GM18508 (cell line): ENCODE measurements at regions not wholly inside any gene's neighbourhood (a gene's known extent, or its start where the extent isn't known, plus 50 kb on each side); places are given as distances from the start of the nearest gene placed in this dataset.

Source experiments
- ATAC-seq: cut with Tn5 transposase; IDR thresholded peaks from one replicate; pipeline ENCODE4 v1.9.1; 2021; ENCODE audit warnings: moderate number of reproducible peaks; ENCODE audit not compliant: insufficient read depth, unreplicated experiment

DNA sequence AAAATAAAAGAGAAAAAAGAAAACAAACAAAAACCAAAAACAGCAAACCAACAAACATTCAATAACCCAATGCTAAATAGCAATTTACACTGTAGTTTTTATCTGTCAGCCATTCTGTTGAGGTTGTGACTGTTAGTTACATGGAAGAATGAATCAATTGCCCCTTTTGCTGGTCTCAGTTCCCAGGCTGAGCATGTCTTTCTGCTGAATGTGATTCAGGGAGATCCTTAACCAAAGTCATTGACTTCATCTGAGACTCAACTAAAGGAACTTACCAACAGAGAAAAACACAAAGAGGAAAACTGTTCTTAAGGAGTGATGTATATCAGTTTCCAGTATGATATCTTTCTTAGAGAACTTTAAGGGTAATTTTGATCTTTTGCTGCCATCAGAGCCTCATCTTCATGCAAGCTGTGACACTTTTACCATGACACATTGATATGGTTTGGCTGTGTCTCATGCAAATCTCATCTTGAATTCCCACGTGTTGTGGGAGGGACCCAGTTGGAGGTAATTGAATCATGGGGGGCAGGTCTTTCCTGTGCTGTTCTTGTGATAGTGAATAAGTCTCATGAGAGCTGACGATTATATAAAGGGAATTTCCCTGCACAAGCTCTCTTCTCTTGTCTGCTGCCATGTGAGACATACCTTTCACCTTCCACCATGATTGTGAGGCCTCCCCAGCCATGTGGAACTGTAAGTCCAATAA lies 469.8 kb downstream of the KIF20B start:
- no peak for ATAC-seq

DNA sequence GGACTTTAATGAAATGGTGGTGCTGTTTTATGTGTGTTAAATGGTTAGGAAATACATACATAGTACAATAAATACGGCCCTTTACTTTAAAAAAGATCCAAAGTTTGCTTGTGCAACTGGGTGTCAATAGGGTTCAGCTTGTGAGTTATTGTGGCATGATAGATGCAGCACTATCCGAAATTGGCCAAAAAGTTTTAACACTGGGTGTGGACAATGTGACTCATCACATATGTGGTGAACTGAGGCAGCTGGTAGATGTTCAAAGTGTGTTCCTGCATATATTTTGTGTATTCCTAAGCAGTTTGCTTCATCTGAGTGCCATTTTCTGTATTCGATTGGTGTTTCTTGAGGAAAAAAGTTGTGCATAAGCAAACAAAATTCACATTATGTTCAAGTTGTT lies 473.1 kb downstream of the KIF20B start:
- no peak for ATAC-seq

DNA sequence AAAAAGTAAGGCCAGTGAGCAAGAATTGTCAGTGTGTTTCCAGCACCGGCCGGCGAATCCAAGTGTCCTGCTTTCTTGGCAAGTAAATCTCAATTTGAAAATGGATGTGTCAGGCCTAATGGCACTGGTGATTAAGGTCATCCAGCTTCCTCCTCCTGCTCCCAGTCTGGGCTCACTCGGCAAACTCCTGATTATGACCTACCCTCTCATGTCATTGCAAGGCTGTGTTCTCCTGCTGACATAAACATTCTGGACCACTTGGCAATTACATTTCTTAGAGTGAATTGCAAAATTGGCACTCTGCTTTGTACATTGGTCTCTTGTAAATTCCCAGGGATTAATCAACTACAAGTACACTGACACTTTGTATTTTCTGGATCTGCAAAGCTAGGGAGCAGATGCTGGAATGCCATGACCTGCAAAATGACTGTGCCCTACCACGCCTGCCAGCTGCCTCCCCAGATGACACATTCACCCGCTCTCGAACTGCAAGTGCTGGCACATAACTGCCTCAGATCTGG lies 473.8 kb downstream of the KIF20B start:
- ATAC-seq, result no peak

DNA sequence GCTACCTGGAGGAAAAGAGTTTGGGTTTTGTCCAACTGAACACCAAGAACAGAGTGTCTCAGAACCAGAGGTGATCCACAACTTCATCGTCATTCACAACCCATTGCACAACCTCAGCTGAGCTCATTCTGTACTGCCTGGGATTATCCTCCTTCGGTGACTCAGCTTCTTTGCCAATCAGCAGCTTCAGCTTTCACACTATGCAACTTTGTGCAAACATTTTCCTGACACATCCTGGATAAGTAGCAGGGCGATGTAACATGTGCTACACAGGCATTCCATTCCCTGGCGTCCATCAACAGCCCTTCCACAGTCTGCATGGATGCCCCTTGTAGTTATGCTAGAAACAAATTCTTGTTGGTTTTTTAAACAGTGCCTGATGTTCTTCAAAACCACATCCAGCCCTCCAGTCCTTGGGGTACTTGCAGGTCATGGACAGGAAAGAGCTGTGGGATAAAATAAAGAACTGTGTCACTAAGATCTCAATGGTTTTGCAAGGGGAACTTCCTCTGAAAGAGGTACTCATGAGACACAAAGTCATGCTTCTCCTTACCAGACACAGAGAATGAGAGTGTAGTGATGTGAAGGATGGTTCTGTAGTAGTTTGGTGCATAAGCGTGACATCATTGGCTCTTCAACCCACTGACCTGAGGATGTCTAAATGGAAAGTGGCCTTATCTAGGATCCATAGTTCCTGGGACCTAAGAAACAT lies 478.5 kb downstream of the KIF20B start:
- no peak for ATAC-seq

DNA sequence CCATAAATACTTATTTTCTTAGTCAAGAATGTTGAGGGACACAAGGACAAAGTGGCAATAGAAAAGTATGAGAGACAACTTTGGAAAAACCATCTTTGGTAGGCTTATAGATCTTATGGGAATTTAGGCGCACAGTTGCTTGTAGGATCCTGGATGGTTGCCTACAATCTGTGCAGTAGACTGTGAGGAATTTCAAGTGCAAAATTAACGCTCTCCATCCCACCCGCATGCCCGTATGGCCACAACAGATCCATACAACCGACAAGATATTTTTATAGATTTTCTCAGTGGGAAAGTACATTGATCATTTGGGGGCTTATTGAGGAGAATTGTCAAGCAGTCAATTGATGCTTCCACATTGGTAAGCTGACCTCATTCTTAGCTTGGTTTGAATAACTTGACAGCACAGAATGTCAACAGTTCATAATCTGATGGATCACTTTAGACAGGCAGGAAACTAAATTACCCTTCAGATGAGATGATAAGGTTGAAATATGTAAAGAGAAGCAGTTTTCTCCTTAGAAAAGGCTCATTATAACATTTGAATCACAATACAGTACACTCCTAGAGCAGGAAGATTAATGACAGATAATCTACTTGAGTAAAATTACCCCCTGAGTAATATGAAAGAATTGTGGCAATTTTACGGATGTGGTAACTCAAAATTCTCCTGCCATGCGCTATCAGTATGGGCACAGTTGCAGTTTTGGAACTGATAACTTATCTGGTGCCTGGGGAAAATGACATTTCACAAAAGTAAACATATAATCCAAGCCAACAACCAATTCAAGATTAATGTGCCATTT lies 479.7 kb downstream of the KIF20B start:
- no peak for ATAC-seq

DNA sequence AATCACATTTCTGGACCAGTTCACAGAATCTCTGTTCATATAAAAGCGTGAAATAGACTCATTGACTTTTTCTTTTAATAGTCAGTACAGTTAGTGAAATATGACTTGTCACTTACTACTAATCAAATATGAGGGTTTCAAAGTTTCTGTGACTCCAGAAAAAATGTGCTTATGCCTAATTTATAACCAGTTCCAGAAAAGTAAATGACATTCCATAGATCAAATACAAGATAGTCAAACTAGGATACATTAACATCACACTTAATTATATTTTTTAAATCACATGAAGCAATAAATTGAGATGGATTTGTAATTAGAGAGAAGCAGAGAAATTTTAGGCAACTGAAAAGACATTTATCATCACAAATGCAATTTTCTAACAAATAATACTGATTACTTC lies 491.4 kb downstream of the KIF20B start:
- ATAC-seq, result no peak

DNA sequence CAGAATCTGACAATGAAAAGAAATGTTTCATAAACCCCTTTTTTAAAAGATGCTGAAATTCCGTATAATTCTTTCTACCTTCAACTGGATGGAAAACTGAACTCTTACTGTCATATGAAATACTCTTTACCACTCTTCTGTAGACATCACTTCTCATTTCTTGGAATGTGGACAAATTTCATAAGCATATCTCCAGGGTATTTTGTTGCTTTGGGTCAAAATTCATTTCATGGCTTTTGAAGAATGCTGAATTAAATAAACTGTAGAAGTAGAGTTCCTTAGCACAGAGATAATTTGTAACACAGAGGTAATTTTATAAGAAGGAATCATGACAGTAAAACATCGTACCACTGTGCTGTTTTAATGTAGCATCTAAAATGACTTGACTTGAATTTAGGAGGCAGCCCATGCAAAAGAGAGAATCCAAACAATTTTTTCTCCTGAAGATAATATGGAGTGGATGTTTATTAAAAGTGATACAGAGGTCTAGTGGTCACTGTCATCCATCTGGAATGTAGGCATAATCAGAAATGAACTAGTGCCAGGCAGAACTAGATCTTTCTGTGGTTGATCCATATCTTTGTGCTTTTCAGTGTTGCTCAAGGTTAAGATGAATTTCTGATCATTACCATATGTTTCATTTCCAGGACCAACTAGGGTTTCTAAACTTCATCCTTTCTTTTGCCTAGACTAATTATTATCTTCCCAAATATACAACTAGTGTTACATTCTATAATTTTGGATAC lies 492.0 kb downstream of the KIF20B start:
- no peak for ATAC-seq

DNA sequence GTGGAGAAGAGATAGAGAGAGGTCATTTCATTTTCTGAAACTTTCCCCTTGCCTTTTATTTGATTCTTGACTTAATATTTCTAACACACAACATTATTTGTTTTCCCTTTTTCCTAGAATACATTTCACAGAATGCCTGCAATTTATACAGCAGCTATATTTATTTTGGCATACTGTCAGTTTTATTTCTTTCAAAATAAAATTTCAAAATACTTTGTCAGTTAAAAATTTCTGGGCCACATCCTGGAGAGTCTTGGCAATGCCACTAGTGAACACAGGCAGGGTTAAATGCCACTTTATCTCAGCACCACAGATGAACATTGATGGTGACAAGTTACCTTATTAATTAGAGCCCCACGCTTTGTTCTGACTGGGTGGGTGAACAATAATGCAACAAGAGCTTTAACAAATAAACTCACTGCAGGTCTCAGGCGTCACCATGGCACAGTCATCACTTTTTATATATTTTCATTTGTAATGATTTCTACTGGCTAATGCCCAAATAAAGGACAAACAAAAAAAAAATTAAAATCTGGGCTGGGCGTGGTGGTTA lies 494.0 kb downstream of the KIF20B start:
- no peak for ATAC-seq

DNA sequence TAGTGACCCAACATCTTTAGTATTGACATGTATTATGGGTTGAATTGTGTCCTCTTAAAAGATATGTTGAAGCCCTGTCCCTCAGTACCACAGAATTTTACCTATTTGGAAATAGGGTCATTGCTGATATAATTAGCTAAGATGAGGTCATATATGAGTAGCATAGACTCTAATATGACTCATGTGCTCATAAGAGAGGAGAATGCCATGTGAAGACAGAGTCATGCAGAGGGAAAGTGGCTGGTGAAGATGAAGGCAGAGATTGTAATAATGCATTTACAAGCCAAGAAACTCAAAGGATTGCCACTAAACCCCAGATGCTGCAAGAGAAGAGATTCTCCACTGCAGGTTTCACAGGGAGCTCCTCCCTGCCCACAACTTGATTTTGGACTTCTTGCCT lies 496.4 kb downstream of the KIF20B start:
- ATAC-seq, result no peak

DNA sequence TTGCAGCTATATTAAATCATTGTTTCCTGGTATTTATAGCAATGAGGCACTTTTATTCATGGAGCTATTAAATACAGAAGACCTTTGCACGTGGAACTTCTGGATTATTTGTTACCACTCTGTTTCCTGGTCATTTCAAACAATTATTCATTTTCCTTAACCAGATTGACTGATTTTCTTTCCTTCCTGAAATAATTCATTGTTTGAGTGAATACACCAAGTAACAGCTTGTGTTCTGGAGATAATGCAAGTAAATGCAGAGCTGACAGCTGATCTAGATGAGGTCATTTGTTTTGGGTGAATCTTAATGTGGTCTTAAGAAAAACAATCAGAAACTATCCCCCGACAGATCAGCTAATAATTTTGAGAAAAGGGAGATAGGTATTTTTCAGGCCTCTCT lies 497.7 kb downstream of the KIF20B start:
- no peak for ATAC-seq

DNA sequence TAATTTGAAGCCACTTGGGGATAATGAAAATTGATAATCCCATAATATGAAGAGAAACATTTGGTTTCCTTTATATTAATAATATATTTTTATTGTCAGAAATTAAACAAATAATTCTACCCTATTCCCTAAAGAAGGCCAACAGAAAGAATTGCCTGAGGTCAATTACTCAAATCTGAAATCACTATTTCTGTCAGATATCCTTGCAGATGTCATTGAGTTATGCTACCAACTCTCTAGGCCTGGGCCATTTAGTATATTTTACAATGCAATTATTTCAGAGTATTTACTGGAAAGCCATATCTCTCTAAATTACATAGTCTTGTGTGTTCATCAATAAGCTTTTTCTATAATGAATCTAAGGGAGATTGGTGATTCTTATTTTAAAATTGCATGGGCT lies 498.1 kb downstream of the KIF20B start:
- no peak for ATAC-seq

DNA sequence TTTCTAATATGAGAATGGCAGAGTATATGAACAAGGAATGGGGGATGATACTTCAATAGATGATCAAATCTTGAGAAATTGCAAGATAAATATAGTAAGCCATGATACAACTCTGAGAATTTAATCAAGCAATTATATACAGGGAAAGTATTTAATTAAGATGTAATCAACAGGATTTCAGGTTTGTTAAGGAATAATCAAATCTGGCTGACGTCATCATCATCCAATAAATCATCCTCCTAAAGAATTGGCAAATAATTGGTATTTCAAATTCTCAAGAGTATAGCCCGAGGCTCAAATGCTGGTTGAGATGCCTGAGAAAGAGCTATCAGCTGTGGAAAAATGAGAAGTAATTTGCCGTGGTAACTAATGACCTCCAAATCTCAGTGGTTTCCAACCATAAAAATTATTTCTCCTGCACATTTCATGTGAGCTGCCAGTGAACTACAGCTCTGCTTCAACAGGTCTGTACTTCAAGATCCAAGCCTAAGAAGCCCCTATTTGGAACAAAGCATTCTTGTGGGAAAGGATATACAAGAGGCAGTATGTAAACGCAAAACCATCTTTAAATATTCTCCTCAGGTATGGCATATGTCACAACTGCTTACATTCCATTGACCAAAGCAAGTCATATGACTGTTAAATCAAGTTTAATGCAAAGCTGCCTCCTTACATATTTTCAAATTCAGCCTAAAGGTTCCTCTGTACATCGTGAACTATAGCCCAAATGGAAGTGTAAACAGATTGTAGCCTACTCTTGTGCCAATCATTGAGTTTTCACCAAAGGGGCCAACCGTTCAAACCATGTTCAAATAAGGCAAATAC lies 503.0 kb downstream of the KIF20B start:
- ATAC-seq, result no peak

DNA sequence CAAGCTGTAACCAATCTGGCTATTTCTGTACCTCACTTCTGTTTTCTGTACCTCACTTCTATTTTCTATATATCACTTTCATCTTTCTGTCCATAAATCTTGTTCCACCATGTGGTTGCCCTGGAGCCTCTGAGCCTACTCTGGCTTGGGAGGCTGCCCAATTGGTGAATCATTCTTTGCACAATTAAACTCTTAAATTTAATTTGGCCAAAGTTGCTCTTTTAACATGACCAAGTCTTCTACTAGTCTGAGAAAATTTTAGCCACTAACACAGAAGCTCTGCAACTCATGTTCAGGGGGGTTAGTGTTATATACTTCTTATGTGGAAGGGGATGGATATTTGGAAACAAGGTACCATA lies 503.5 kb downstream of the KIF20B start:
- no peak for ATAC-seq

DNA sequence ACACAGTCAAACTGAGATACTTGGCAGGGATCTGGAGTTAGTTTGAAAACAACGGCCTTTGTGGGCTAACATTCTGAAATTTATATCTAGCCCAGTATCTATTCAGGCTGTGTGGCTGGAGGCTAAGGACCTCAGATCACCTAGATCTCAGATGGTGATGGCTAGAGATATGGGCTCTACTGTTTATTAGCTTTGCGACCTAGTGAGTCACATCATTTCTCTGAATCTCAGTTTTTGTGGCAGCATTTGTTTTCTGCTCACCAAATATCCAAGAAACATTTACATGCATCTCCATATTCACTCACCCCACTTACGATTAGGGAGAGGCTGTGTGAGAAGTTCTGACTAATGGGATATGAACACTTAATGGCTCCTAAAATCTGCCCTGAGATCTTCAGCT lies 503.9 kb downstream of the KIF20B start:
- no peak for ATAC-seq

DNA sequence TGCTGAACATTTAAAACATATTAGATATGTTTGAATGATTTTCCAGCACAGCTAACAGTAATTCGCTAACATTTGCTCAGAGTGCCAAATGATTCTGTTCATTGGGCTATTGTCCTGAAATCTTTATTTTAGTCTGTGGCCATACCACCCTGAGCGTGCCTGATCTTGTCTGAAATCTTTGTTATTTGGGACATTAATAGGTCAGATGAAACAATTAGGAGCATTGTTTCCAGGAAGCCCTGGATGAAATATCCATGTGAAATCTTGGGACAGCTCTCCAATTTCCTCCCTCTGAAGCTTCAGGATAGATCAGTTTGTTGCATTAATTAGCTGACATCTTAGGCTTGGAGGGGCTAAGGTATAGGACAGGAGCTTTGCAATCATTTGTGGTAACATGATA lies 512.0 kb downstream of the KIF20B start:
- ATAC-seq, result no peak

DNA sequence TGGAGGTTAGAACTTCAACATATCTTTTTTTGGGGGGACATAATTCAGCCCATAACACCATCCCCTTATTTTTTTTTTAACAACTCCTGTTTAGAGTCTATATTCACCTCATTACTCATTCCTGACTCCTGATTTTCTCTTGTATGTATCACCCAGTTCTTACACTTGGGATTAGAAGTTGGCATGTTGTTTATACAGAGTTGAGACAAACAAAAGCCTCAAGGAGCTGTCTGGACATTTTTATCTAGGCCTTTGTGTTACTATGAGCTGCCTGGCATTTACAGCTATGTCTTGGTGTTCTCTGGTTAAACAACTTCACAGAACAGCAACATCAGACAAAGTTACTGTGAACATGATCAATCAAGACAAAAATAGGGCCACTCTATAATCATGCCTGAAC lies 517.5 kb downstream of the KIF20B start:
- ATAC-seq, result no peak

DNA sequence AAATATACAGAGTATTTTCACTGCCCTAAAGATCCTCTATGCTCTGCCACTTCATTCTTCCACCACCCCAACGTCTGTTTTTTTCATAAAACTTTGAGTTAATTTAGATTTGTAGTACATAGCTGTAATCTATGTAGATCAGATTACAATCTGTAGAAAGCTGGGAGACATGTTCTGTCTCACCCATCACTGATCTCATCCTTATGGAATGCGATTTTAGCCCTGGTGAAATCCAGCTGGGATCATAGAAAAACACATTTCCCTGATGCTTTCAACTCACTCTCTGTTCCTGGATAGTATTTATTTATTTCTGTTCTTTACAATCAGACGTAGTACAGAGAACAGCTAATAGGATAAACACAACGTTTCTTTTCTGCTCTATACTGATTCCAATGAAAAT lies 521.0 kb downstream of the KIF20B start:
- no peak for ATAC-seq

DNA sequence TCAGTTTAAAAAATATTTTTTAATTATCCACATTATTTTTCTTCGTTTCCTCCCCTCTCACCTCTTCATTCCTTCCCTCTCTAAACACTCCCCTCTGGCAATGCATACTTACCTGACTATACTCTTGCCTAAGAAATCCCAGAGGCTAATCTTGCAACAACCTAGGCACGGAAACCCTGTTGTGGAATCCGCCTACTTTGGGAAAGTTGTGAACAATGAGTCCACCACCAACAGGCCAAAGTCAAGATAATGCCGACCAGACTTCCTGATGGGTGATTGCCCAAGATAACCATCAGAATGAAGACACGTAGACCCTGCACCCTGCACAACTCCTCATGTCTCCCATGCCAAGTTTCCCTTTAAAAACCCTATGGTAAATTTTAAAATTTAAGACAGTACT lies 521.5 kb downstream of the KIF20B start:
- no peak for ATAC-seq

DNA sequence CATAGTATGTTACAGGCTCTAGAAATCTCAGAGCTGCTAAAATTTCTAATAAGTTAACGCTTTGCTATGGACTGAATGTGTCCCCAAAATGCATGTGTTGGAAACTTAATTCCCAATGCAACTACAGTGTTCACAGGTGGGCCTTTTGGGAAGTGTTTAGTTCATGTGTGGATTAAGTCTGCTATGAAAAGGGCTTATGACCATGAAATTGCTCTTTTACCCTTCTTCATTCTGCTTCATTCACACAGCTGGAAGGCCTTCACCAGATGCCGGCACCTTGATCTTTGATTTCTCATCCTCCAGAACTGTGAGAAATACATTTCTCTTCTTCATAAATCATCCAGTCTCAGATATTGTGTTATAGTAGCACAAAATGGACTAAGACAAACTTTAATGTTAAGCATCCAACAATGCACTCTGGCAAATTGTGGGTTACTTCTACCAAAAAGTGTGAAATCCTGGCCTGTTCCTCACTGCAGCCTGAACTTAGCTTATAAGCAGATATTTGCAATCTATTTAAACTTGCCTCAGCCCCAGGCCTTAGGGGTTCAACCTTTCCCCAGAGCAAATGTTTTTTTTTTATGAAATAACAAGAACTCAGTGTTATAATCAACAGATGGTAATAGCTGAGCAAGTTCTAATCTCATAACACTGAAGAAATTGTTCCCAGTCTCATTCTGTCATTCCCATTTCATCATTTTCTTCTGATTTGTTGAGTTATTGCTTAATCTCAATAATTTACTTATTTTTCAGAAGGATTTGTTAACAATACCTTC lies 523.6 kb downstream of the KIF20B start:
- ATAC-seq, result no peak
